Panc1 (cell line): ENCODE measurements at regions not wholly inside any gene's neighbourhood (a gene's known extent, or its start where the extent isn't known, plus 50 kb on each side); places are given as distances from the start of the nearest gene placed in this dataset.

Experiments
- POLR2AphosphoS5 ChIP-seq: IDR thresholded peaks from 2 replicates; pipeline ENCODE4 v1.6.1; 2012; ENCODE audit warnings: mild to moderate bottlenecking, low read depth, low read length, moderate library complexity
- REST ChIP-seq, 2 experiments: IDR thresholded peaks; 2 replicates each; pipeline ENCODE4 v1.6.1; 2011 to 2012; ENCODE audit warnings: low read depth in 2 of 2, control low read depth in 1 of 2, low read length in 1 of 2, mild to moderate bottlenecking in 1 of 2, moderate library complexity in 1 of 2; ENCODE audit not compliant: insufficient read depth in 1 of 2
- TF ChIP-seq, protein P1 (sequence below): fragments of 450-650 bp; IDR thresholded peaks from 2 replicates; pipeline ENCODE4 v1.5.1; 2017; ENCODE audit warnings: mild to moderate bottlenecking

- TF ChIP-seq, protein P1, sequence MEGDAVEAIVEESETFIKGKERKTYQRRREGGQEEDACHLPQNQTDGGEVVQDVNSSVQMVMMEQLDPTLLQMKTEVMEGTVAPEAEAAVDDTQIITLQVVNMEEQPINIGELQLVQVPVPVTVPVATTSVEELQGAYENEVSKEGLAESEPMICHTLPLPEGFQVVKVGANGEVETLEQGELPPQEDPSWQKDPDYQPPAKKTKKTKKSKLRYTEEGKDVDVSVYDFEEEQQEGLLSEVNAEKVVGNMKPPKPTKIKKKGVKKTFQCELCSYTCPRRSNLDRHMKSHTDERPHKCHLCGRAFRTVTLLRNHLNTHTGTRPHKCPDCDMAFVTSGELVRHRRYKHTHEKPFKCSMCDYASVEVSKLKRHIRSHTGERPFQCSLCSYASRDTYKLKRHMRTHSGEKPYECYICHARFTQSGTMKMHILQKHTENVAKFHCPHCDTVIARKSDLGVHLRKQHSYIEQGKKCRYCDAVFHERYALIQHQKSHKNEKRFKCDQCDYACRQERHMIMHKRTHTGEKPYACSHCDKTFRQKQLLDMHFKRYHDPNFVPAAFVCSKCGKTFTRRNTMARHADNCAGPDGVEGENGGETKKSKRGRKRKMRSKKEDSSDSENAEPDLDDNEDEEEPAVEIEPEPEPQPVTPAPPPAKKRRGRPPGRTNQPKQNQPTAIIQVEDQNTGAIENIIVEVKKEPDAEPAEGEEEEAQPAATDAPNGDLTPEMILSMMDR, result no peak
- no peak for TF ChIP-seq POLR2AphosphoS5
- no peak for TF ChIP-seq REST (IDR thresholded peaks at IDR 0.05; ENCODE audit: insufficient read depth in 1 of 2, low read depth in 2 of 2, low read length in 1 of 2)
Measured at GRCh38 chr5:166287866-166288265, 2003.6 kb upstream of the WWC1 start.
